ENCODE measurements at regions not wholly inside any gene's neighbourhood (a gene's known extent, or its start where the extent isn't known, plus 50 kb on each side); places are given as distances from the start of the nearest gene placed in this dataset.

- TF ChIP-seq POLR2AphosphoS5 (IDR thresholded peaks at IDR 0.05) = no peak
- no peak for TF ChIP-seq CTCF (IDR thresholded peaks at IDR 0.05)
- TF ChIP-seq POLR2A (IDR thresholded peaks at IDR 0.05) = no peak
Measured at GRCh38 chr13:84563611-84564010, 681.3 kb upstream of the SLITRK1 start.

All from breast epithelium (tissue), 3 donors.